ENCODE measurements at regions not wholly inside any gene's neighbourhood (a gene's known extent, or its start where the extent isn't known, plus 50 kb on each side); places are given as distances from the start of the nearest gene placed in this dataset.

- no peak for TF ChIP-seq CTCF (IDR thresholded peaks at IDR 0.05)
- H3K9me3 Mint-ChIP-seq, result no peaks in the 10 kb centered on the region
- no peaks in the 10 kb centered on the region for H3K4me1 Mint-ChIP-seq
- H3K27me3 Mint-ChIP-seq (ENCODE audit: low read depth, poor library complexity), result no peaks in the 10 kb centered on the region
- H3K4me3 Mint-ChIP-seq, result no peak overlapping the region
- DNase-seq, result no peak
- H3K27ac Mint-ChIP-seq, result no peak overlapping the region
- H3K36me3 Mint-ChIP-seq (ENCODE audit: low read depth), result no peaks in the 10 kb centered on the region
These were observed 175.2 kb upstream of the ADAMTS3 start for GRCh38 chr4:72744103-72744725.

- Mint-ChIP-seq H3K4me3 (no peak overlapping the region), H3K36me3 (ENCODE audit: low read depth) (no peaks in the 10 kb centered on the region), H3K9me3 (no peaks in the 10 kb centered on the region)
These were observed 174.1 kb upstream of the ADAMTS3 start for GRCh38 chr4:72743078-72743477.

GRCh38 chr4:72715299-72715698 lies 146.3 kb upstream of the ADAMTS3 start:
- DNase-seq, result no peak
- no peaks in the 10 kb centered on the region for H3K4me1 Mint-ChIP-seq
- H3K4me3 Mint-ChIP-seq, result no peak overlapping the region
- TF ChIP-seq CTCF (IDR thresholded peaks at IDR 0.05), result no peak
- no peak overlapping the region for H3K27ac Mint-ChIP-seq
- peaks cover 3% of the 10 kb centered on the region for H3K27me3 Mint-ChIP-seq (ENCODE audit: low read depth, poor library complexity)
- no peaks in the 10 kb centered on the region for H3K9me3 Mint-ChIP-seq
- no peaks in the 10 kb centered on the region for H3K36me3 Mint-ChIP-seq (ENCODE audit: low read depth)

More at GRCh38 chr4:72743078-72743477, 174.1 kb upstream of the ADAMTS3 start:
- Mint-ChIP-seq H3K4me1 (no peaks in the 10 kb centered on the region), H3K27me3 (ENCODE audit: low read depth, poor library complexity) (peaks cover 5% of the 10 kb centered on the region), H3K27ac (no peak overlapping the region)
- DNase-seq, result no peak
- TF ChIP-seq CTCF (IDR thresholded peaks at IDR 0.05), result no peak

GRCh38 chr4:72714482-72715279 lies 145.7 kb upstream of the ADAMTS3 start:
- Mint-ChIP-seq H3K4me3 (no peak overlapping the region), H3K4me1 (no peaks in the 10 kb centered on the region), H3K27ac (no peak overlapping the region), H3K9me3 (no peaks in the 10 kb centered on the region), H3K36me3 (ENCODE audit: low read depth) (no peaks in the 10 kb centered on the region), H3K27me3 (ENCODE audit: low read depth, poor library complexity) (peaks cover 3% of the 10 kb centered on the region)
- DNase-seq, result no peak
- no peak for TF ChIP-seq CTCF (IDR thresholded peaks at IDR 0.05)

GRCh38 chr4:72712997-72713396 lies 144.0 kb upstream of the ADAMTS3 start:
- Mint-ChIP-seq H3K9me3 (no peaks in the 10 kb centered on the region), H3K4me3 (no peak overlapping the region), H3K27ac (no peak overlapping the region), H3K4me1 (no peaks in the 10 kb centered on the region), H3K27me3 (ENCODE audit: low read depth, poor library complexity) (peaks cover 3% of the 10 kb centered on the region), H3K36me3 (ENCODE audit: low read depth) (no peaks in the 10 kb centered on the region)
- TF ChIP-seq CTCF (IDR thresholded peaks at IDR 0.05), result no peak
- DNase-seq, result no peak
